Left lung (tissue), 4 donors: ENCODE measurements at regions not wholly inside any gene's neighbourhood (a gene's known extent, or its start where the extent isn't known, plus 50 kb on each side); places are given as distances from the start of the nearest gene placed in this dataset.

Experiments
- ATAC-seq: fragments of 200-7000 bp; cut with Tn5 transposase; one replicate; pipeline ENCODE4 v1.9.1; 2020; ENCODE audit warnings: moderate library complexity
- DNase-seq, 4 donors: peaks; one replicate each; pipeline ENCODE4 v3.0.0-alpha.2; 2013 to 2020
- H3K27ac ChIP-seq, 2 donors: fragments of 200-600 bp; sonication (generic) in 1 of 2; one replicate each; pipeline versions ENCODE4 v1.5.0 to v1.8.0; 2020 to 2021
- H3K27me3 ChIP-seq, 2 donors: fragments of 200-600 bp; sonication (generic) in 1 of 2; one replicate each; pipeline versions ENCODE4 v1.5.0 to v1.8.0; 2020 to 2021
- H3K36me3 ChIP-seq, 2 donors: fragments of 200-600 bp; sonication (generic) in 1 of 2; one replicate each; pipeline versions ENCODE4 v1.5.0 to v1.8.0; 2020 to 2021
- H3K4me1 ChIP-seq, 2 donors: fragments of 200-600 bp; one replicate each; pipeline ENCODE4 v1.8.0; 2021
- H3K4me3 ChIP-seq, 2 donors: fragments of 200-600 bp; sonication (generic) in 1 of 2; one replicate each; pipeline versions ENCODE4 v1.5.0 to v1.8.0; 2020 to 2021; ENCODE audit warnings: mild to moderate bottlenecking in 1 of 2
- H3K9me3 ChIP-seq, 2 donors: fragments of 200-600 bp; sonication (generic) in 1 of 2; one replicate each; pipeline versions ENCODE4 v1.5.0 to v1.8.0; 2020 to 2021
- intact Hi-C, 2 donors: fragments of 100-400 bp; cut with DNase I; formaldehyde crosslinking; loops; one replicate each; pipeline versions ENCODE4 v1.11.2 to v1.14.2; 2022
- TF ChIP-seq, protein P1 (sequence below), 2 donors: fragments of 200-600 bp; sonication (generic) in 1 of 2; IDR thresholded peaks; one replicate each; pipeline versions ENCODE4 v1.5.0 to v1.8.0; 2021; ENCODE audit warnings: antibody characterized with exemption in 2 of 2
- donor health status: DM: no; HTN: yes; CAD: no.
- donor health status: DM: no; HTN: no; CAD: no.

DNA sequence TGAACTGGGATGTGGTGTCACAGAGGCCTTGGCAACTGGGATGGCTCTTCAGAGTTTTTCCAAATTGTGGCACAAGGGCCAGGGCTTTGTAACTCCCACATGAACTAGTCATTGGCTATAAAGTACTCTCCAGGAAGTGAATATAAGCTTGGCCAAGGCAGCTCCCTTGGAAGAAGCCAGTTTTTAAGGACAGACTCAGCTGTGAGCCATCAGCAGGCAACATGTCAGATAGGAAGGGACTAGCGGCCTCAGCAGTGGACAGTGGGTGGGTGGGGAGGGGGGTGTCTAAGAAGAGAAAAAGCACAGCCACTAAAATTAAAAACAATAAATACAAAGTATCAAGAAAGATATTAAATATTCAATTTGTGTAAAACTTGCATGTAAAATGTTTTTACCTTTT is 691.1 kb upstream of the PIK3C3 start:
- peak in 1 of 4 donors; percentile 48 for DNase-seq

DNA sequence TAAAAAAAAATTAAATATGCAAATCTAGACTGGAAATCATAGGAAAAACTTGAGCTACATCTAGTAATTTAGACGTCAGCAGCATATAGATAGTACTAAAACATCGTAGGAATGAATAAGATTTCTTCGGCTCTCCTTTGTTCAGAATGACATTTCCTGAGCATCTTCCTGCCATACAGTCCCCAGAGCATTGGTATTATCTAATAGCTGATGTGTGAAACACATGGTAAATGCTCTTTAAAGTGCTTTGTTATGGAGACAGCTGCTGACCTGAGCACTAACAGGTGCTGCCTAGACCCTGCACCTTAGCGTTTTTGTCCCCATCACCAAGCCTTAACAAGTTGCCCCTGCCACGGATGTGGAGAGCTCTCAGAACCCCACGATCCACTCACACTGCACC is 692.3 kb upstream of the PIK3C3 start:
- TF ChIP-seq, protein P1, sequence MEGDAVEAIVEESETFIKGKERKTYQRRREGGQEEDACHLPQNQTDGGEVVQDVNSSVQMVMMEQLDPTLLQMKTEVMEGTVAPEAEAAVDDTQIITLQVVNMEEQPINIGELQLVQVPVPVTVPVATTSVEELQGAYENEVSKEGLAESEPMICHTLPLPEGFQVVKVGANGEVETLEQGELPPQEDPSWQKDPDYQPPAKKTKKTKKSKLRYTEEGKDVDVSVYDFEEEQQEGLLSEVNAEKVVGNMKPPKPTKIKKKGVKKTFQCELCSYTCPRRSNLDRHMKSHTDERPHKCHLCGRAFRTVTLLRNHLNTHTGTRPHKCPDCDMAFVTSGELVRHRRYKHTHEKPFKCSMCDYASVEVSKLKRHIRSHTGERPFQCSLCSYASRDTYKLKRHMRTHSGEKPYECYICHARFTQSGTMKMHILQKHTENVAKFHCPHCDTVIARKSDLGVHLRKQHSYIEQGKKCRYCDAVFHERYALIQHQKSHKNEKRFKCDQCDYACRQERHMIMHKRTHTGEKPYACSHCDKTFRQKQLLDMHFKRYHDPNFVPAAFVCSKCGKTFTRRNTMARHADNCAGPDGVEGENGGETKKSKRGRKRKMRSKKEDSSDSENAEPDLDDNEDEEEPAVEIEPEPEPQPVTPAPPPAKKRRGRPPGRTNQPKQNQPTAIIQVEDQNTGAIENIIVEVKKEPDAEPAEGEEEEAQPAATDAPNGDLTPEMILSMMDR (IDR thresholded peaks at IDR 0.05) = no peak
- Histone ChIP-seq H3K27ac (no peak overlapping the region), H3K27me3 (no peaks in the 10 kb centered on the region), H3K36me3 (no peaks in the 10 kb centered on the region), H3K4me3 (no peak overlapping the region), H3K4me1 (no peaks in the 10 kb centered on the region), H3K9me3 (no peaks in the 10 kb centered on the region)
- intact Hi-C loops = no loop called here
- DNase-seq (no peak), ATAC-seq (no peak)

More for the DNA sequence above, 691.1 kb upstream of the PIK3C3 start:
- Histone ChIP-seq H3K27me3 (no peaks in the 10 kb centered on the region), H3K4me1 (no peaks in the 10 kb centered on the region), H3K4me3 (no peak overlapping the region), H3K27ac (no peak overlapping the region), H3K36me3 (no peaks in the 10 kb centered on the region), H3K9me3 (no peaks in the 10 kb centered on the region)
- TF ChIP-seq, protein P1 (IDR thresholded peaks at IDR 0.05) = no peak
- intact Hi-C loops = no loop called here
- no peak for ATAC-seq

DNA sequence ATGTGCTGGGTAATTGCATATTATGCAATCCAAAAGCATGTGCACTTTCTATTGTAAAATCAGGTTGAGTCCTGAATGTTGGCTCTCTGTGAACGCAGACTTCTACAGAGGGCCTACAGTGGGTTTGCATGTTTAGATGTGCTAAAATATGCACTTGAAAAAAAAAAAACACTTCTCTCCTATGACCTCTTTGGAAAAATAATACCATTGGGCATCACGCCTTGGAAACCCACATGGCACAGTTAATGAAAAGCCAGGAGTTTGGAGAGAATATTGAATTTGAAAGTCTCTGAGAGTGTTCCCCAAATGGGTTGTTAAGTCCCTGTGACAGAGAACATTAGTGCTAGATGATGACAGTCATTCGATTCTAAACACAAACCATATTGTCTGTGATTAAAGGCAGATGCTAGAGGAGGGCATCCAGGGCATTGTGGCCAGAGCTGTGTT is 710.4 kb upstream of the PIK3C3 start:
- Histone ChIP-seq H3K27ac (no peak overlapping the region), H3K36me3 (no peaks in the 10 kb centered on the region), H3K4me1 (no peaks in the 10 kb centered on the region), H3K27me3 (no peaks in the 10 kb centered on the region), H3K9me3 (peaks cover 0 to 2% of the 10 kb centered on the region in 2 donors), H3K4me3 (no peak overlapping the region)
- TF ChIP-seq, protein P1 (IDR thresholded peaks at IDR 0.05) = no peak
- intact Hi-C loops = no loop called here
- no peak for ATAC-seq
- no peak for DNase-seq

DNA sequence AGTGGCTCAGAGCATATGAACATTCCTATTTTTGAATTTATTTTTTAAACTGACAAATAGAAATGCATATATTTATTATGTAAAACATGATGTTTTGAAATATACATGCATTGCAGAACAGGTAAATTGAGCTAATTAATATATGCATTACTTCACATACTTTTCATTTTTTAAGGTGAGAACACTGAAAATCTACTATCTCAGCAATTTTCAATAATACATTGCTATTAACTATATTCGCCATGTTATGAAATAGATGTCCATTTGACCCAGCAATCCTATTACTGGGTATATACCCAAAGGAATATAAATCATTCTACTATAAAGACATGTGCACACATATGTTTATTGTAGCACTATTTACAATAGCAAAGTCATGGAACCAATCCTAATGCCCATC is 717.7 kb upstream of the PIK3C3 start:
- Histone ChIP-seq H3K4me1 (no peaks in the 10 kb centered on the region), H3K4me3 (no peak overlapping the region), H3K36me3 (no peaks in the 10 kb centered on the region), H3K27me3 (no peaks in the 10 kb centered on the region), H3K27ac (no peak overlapping the region), H3K9me3 (peaks cover 0 to 2% of the 10 kb centered on the region in 2 donors)
- intact Hi-C loops = no loop called here
- ATAC-seq (no peak), DNase-seq (no peak)
- TF ChIP-seq, protein P1 (IDR thresholded peaks at IDR 0.05) = no peak

DNA sequence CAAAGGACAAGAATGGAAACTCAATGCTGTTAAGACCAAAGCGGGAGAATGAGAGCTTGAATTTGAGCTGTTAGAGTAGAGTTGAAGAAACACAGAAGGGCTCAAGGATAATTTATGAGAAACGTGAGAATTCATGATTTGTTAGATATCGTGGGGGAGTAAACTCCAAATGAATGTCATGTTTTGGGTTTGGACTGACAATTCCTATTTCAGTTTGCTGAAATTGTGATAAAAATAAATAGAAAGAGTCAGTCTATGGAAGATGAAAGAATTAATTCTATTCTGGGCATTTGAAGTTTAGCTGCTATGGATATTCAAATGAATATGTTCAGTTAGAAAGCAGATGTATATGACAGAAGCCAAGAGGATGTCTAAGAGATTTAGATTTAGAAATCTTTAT is 723.4 kb upstream of the PIK3C3 start:
- DNase-seq = no peak
- Histone ChIP-seq H3K36me3 (no peaks in the 10 kb centered on the region), H3K4me1 (no peaks in the 10 kb centered on the region), H3K9me3 (no peaks in the 10 kb centered on the region), H3K27ac (no peak overlapping the region), H3K27me3 (no peaks in the 10 kb centered on the region), H3K4me3 (no peak overlapping the region)
- TF ChIP-seq, protein P1 (IDR thresholded peaks at IDR 0.05) = no peak
- no peak for ATAC-seq
- intact Hi-C loops = no loop called here
